Osteoblast (primary cell): ENCODE measurements at regions not wholly inside any gene's neighbourhood (a gene's known extent, or its start where the extent isn't known, plus 50 kb on each side); places are given as distances from the start of the nearest gene placed in this dataset.

Experiments used
- DNase-seq: peaks from one replicate; pipeline ENCODE4 v3.0.0; 2011; ENCODE audit warnings: low spot score, mixed read lengths; ENCODE audit not compliant: insufficient read length; ENCODE audit errors: missing footprints
- H2AFZ ChIP-seq: 2 replicates; pipeline ENCODE4 v1.6.0; 2011; ENCODE audit warnings: mild to moderate bottlenecking, low read length
- H3K27ac ChIP-seq: 2 replicates; pipeline ENCODE4 v1.5.1; 2011; ENCODE audit warnings: mild to moderate bottlenecking, low read depth, low read length, moderate library complexity
- H3K27me3 ChIP-seq: 2 replicates; pipeline ENCODE4 v1.6.0; 2012; ENCODE audit warnings: mild to moderate bottlenecking, control low read depth, inconsistent platforms, low read length, moderate library complexity; ENCODE audit not compliant: insufficient read depth
- H3K36me3 ChIP-seq: 2 replicates; pipeline ENCODE4 v1.5.1; 2011; ENCODE audit warnings: mild to moderate bottlenecking, low read length, control low read depth, moderate library complexity; ENCODE audit not compliant: insufficient read depth
- H3K4me1 ChIP-seq: 2 replicates; pipeline ENCODE4 v1.5.1; 2011; ENCODE audit warnings: mild to moderate bottlenecking, low read length, control low read depth, moderate library complexity; ENCODE audit not compliant: insufficient read depth
- H3K4me2 ChIP-seq: 2 replicates; pipeline ENCODE4 v1.6.0; 2011; ENCODE audit warnings: mild to moderate bottlenecking, low read length; ENCODE audit not compliant: insufficient read depth
- H3K4me3 ChIP-seq: fragments of 200-600 bp; sonication (generic); 3 replicates; pipeline ENCODE4 v1.5.1; 2012; ENCODE audit warnings: mild to moderate bottlenecking, low read length, inconsistent platforms; ENCODE audit not compliant: insufficient read depth
- H3K79me2 ChIP-seq: 2 replicates; pipeline ENCODE4 v1.6.0; 2012; ENCODE audit warnings: mild to moderate bottlenecking, low read length, control low read depth, inconsistent platforms; ENCODE audit not compliant: insufficient read depth
- H3K9me3 ChIP-seq: 2 replicates; pipeline ENCODE4 v1.5.1; 2011; ENCODE audit warnings: low read depth, low read length, control low read depth
- H4K20me1 ChIP-seq: 2 replicates; pipeline ENCODE4 v1.6.0; 2012; ENCODE audit warnings: mild to moderate bottlenecking, low read length, control low read depth; ENCODE audit not compliant: insufficient read depth
- TF ChIP-seq, protein P1 (sequence below): IDR thresholded peaks from 2 replicates; pipeline ENCODE4 v1.5.1; 2011; ENCODE audit warnings: mild to moderate bottlenecking, low read depth, low read length, moderate library complexity; ENCODE audit errors: extremely low read depth

DNA sequence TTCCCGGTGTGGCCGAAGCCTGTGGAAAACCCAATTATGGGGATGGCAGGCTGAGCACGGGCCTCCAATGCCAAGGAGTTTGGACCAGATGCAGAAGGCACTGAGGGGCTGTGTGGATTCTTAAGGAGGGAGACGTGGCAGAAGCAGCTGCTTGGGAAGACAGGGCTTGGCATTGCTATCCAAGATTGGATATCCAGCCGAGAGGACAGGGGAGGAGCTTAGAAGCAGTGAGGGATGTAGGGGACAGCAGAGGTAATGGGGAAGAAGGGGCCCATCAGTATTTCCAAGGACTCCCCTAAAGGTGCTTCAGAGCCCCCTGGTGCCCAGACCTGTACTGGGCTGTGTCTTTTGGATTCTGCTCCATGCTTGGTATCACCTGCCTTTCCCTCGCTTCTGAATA, 112.8 kb upstream of the TLE3 start:
- H4K20me1 ChIP-seq = no peaks in the 10 kb centered on the region
- H3K27ac ChIP-seq = no peak overlapping the region
- no peaks in the 10 kb centered on the region for H3K9me3 ChIP-seq
- TF ChIP-seq, protein P1, sequence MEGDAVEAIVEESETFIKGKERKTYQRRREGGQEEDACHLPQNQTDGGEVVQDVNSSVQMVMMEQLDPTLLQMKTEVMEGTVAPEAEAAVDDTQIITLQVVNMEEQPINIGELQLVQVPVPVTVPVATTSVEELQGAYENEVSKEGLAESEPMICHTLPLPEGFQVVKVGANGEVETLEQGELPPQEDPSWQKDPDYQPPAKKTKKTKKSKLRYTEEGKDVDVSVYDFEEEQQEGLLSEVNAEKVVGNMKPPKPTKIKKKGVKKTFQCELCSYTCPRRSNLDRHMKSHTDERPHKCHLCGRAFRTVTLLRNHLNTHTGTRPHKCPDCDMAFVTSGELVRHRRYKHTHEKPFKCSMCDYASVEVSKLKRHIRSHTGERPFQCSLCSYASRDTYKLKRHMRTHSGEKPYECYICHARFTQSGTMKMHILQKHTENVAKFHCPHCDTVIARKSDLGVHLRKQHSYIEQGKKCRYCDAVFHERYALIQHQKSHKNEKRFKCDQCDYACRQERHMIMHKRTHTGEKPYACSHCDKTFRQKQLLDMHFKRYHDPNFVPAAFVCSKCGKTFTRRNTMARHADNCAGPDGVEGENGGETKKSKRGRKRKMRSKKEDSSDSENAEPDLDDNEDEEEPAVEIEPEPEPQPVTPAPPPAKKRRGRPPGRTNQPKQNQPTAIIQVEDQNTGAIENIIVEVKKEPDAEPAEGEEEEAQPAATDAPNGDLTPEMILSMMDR = no peak
- H3K4me1 ChIP-seq = no peaks in the 10 kb centered on the region
- DNase-seq = no peak
- H3K36me3 ChIP-seq = no peaks in the 10 kb centered on the region
- no peak overlapping the region for H3K4me3 ChIP-seq
- peaks cover 25% of the 10 kb centered on the region for H3K27me3 ChIP-seq
- no peak overlapping the region for H2AFZ ChIP-seq
- H3K4me2 ChIP-seq = no peak overlapping the region
- H3K79me2 ChIP-seq = no peaks in the 10 kb centered on the region

DNA sequence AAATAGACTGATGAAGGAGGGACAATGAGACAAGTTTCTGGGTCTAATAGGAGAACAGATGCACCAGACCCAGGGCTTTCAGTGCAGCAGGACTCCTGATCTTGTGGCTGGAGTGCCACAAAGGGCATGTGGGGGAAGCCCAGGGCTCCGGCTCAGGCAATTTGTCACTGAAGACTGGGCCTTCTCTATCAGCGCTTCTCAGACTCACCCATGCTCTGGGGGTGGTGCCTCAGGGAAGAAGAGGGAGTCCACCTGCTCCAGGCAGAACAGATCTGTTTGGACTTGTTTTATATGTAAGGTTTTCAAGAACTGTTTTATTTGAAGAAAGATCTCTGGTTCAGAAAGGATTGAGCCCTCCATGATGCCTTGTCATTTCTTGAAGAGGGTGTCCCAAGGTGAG, 112.4 kb upstream of the TLE3 start:
- Histone ChIP-seq H3K9me3 (no peaks in the 10 kb centered on the region), H3K27ac (no peak overlapping the region), H3K4me2 (no peak overlapping the region), H3K79me2 (no peaks in the 10 kb centered on the region), H3K36me3 (no peaks in the 10 kb centered on the region), H3K4me3 (no peak overlapping the region), H4K20me1 (no peaks in the 10 kb centered on the region), H3K4me1 (no peaks in the 10 kb centered on the region), H3K27me3 (peaks cover 25% of the 10 kb centered on the region), H2AFZ (no peak overlapping the region)
- no peak for DNase-seq
- TF ChIP-seq, protein P1 = no peak

DNA sequence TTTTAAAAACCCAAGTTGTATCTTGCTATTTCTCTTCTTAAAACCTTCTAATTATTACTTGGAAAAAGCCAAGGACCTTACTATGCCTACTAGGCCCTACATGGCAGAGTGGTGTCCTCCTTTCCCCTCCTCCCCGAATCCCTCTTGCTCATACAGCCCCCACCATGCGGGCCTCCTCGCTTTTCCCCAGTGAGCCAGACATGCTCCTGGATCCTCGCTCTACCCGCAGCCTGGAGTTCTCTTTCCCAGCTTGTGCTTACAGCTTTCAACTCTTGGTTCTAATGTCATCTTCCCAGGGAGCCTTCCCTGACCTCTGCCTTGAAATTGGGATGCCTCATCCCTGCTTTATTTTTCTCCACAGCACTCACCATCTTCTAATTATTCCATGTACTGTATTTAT, 111.8 kb upstream of the TLE3 start:
- no peaks in the 10 kb centered on the region for H4K20me1 ChIP-seq
- TF ChIP-seq, protein P1 = no peak

DNA sequence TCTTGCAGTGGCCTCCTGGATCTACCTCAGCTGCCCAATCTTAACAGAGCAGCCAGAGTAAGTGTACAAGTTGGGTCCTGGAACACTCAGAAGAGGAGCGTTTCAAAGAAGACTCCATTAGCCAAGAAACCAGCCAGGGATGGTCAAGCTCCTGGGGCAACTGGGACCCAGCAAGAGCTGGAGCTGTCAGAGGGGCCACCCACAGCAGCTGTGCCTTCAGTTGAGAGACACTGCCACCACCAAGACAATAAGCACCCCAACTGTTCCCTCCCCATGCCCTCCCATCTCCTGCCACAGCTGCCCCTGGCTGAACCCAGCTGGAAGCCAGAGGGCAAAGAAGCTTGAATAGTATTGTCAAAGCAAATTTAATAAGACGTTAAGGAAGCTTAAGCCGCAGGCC, 110.6 kb upstream of the TLE3 start:
- H3K4me1 ChIP-seq = no peaks in the 10 kb centered on the region
- H3K79me2 ChIP-seq = no peaks in the 10 kb centered on the region
- DNase-seq = no peak

More for the DNA sequence above, 111.8 kb upstream of the TLE3 start:
- Histone ChIP-seq H3K4me3 (no peak overlapping the region), H3K9me3 (no peaks in the 10 kb centered on the region), H3K79me2 (no peaks in the 10 kb centered on the region), H3K27me3 (peaks cover 25% of the 10 kb centered on the region), H2AFZ (no peak overlapping the region), H3K4me1 (no peaks in the 10 kb centered on the region), H3K4me2 (no peak overlapping the region), H3K27ac (no peak overlapping the region), H3K36me3 (no peaks in the 10 kb centered on the region)
- no peak for DNase-seq

More for the DNA sequence above, 110.6 kb upstream of the TLE3 start:
- Histone ChIP-seq H3K4me3 (no peak overlapping the region), H3K27me3 (peaks cover 25% of the 10 kb centered on the region), H2AFZ (no peak overlapping the region), H3K27ac (no peak overlapping the region), H3K36me3 (no peaks in the 10 kb centered on the region), H3K9me3 (no peaks in the 10 kb centered on the region), H4K20me1 (no peaks in the 10 kb centered on the region), H3K4me2 (no peak overlapping the region)
- TF ChIP-seq, protein P1 = no peak
